AG09319 (cell line): ENCODE measurements at regions not wholly inside any gene's neighbourhood (a gene's known extent, or its start where the extent isn't known, plus 50 kb on each side); places are given as distances from the start of the nearest gene placed in this dataset.

ENCODE experiments used
- DNase-seq: peaks from one replicate; pipeline ENCODE4 v3.0.0-alpha.2; 2010; ENCODE audit warnings: low read depth; ENCODE audit errors: extremely low read depth
- TF ChIP-seq, protein P1 (sequence below): IDR thresholded peaks from 2 replicates; pipeline ENCODE4 v1.5.1; 2011; ENCODE audit warnings: low read depth, mild to moderate bottlenecking, inconsistent platforms, low read length, moderate library complexity

DNA sequence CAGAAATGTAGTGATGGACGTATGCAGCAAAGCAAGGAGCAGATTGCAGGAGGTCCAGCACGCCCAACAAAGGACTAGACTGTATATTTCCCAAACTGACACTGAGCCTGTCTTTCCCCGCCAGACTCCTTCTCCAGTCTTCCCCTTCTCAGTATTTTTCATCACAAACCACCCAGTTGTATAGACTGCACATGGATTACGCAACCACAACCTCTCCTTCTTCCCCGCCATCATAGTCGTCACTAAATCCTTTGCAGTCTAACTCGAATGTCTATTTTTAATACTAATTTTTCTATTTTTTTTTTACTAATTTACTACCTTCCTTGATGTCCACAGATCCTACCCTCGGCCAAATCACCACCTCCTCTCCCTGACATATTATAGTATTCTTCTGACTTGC, 105.4 kb downstream of the MTNR1A start:
- TF ChIP-seq, protein P1, sequence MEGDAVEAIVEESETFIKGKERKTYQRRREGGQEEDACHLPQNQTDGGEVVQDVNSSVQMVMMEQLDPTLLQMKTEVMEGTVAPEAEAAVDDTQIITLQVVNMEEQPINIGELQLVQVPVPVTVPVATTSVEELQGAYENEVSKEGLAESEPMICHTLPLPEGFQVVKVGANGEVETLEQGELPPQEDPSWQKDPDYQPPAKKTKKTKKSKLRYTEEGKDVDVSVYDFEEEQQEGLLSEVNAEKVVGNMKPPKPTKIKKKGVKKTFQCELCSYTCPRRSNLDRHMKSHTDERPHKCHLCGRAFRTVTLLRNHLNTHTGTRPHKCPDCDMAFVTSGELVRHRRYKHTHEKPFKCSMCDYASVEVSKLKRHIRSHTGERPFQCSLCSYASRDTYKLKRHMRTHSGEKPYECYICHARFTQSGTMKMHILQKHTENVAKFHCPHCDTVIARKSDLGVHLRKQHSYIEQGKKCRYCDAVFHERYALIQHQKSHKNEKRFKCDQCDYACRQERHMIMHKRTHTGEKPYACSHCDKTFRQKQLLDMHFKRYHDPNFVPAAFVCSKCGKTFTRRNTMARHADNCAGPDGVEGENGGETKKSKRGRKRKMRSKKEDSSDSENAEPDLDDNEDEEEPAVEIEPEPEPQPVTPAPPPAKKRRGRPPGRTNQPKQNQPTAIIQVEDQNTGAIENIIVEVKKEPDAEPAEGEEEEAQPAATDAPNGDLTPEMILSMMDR, result no peak

DNA sequence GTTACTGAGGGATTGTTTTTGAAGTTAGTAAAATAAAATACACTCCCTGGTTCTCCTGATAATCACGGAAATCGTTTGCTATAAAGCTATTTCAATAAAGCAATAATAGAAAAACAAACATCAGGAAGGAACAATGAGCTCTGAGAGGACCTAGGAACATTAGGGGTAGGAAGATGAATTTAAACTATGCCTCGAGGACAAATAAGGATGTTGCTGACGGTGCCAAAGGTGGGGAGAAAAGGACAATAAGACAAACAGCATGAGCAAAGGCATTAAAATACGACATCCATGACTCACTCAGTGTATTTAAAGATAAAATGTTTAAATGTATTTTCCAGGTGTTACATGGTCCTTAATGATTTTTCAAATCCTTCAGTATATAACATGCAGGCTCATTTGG, 110.3 kb downstream of the MTNR1A start:
- DNase-seq, result no peak
- TF ChIP-seq, protein P1, result no peak

More for the DNA sequence above, 105.4 kb downstream of the MTNR1A start:
- no peak for DNase-seq

DNA sequence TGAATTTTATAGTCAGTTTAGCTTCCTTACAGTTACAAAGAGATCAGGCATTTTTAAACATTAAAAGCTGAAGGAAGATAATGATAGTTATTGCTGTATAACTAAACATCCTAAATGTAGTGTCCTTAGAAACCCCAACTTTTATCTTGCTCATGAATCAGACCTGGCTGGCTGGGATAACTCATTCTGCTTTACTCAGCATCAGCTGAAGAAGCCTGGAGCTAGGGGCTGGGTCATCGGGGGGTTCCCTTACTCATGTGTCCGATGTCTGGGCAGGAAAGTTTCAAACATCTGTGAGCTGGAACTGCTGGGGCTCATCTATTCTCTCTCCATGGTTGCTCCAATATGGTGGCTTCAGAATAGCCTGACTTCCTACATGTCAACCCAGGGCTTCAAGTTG, 113.9 kb downstream of the MTNR1A start:
- TF ChIP-seq, protein P1, result no peak
- DNase-seq, result no peak

DNA sequence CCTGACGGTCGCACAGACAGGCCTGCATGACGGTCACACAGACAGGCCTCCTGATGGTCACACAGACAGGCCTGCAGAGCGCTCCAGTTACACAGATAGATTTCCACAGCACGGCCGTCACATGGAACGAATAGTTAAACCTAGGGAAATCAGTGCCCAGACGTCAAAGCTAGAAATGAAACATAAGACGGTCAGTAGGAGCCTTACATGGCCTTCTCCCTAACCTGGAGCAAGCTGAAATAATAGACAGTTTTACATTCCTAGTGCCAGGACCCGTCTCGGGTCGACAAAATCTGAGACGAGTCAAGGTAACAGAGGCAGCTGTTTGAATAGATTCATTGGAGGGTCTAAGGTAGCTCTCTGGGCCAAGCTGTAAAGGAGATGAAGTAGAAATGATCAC, 126.9 kb downstream of the MTNR1A start:
- DNase-seq, result no peak
- TF ChIP-seq, protein P1, result no peak

DNA sequence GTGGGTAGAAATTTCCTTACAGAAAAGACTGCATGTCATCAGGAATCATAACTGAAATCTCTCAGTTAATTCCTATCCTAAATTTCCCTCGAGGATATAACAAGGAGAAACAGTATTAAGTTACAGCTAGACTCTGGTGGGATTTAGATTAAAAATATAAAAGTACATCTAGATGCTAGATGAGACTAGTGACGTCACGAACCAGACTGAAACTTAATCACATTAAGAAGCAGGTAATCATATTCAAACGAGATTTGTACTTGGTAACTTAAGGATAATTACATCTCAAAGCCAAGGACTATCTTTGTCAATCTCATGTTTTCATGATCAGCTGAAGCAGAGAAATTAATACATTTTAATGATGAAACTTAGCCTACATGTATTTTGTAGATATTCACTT, 130.6 kb downstream of the MTNR1A start:
- no peak for DNase-seq
- TF ChIP-seq, protein P1, result no peak

DNA sequence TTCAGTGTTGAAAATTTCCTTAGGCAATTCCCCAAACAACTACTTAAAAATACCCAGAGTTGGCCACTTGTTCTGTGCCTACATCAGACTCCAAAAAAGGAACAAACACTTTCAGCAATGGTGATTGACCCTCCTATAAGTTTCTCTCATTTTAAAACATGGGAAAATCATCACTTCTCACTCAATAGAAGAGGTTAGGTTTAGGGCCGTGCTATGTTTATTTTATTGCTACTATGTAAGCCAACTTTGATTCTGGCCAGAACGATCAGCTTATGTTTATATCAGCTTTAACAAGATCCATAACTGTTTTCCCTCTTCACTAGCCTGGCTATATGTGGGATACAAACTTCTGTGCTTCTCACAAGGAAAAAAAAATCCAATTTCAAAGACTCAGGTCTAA, 133.1 kb downstream of the MTNR1A start:
- TF ChIP-seq, protein P1, result no peak
- DNase-seq, result no peak

DNA sequence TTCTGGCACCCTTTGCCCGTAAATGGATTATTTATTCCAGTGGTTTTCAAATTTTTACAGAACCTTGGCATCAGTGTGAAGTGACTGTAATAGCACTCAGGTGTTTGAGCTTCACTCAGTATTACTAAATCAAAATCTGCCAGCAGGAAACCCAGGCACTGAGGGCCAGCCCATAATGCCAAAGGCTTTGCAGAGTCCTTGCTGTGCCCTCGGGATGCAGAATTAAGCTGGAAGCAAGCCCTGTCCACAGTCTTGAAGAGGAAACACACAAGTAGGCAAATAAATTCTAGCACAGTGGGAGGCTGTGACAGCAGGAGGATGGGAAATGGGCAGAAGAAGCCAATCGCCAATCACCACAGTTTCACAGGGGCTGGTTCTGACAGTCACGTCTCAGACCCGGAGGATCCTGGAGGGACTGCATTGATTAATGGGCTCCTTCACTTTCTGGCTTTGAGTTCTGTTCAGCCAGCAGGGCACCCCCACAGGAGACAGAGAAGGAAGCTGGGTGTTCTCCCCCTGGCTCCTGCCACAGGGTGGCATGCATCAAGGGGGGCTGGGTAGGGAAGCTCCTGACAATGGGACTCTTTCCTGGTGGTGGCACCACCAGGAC, 138.8 kb downstream of the MTNR1A start:
- DNase-seq, result no peak
- TF ChIP-seq, protein P1, result no peak
